Loucy (cell line): ENCODE measurements at regions not wholly inside any gene's neighbourhood (a gene's known extent, or its start where the extent isn't known, plus 50 kb on each side); places are given as distances from the start of the nearest gene placed in this dataset.
"Not testable (repeated sequence)": the region's sequence is repeated elsewhere in the genome, so short reads cannot be mapped to it uniquely, and the experiment has no call there.

Experiments used
- H2AFZ ChIP-seq: fragments of 200-600 bp; sonication (generic); 2 replicates; pipeline ENCODE4 v1.6.0; 2016; ENCODE audit warnings: antibody characterized with exemption, mild to moderate bottlenecking, low read length, moderate library complexity
- H3F3A ChIP-seq: fragments of 200-600 bp; 2 replicates; pipeline ENCODE4 v1.6.0; 2016; ENCODE audit warnings: antibody characterized with exemption, low read depth, mild to moderate bottlenecking
- H3K27me3 ChIP-seq: fragments of 200-600 bp; sonication (generic); 2 replicates; pipeline ENCODE4 v1.6.1; 2014; ENCODE audit warnings: low read length, mild to moderate bottlenecking; ENCODE audit not compliant: insufficient read depth, poor library complexity, severe bottlenecking
- H3K36me3 ChIP-seq: fragments of 200-600 bp; sonication (generic); 2 replicates; pipeline ENCODE4 v1.6.1; 2016; ENCODE audit warnings: low read length; ENCODE audit not compliant: insufficient read depth
- H3K4me1 ChIP-seq: fragments of 200-600 bp; sonication (generic); 2 replicates; pipeline ENCODE4 v1.5.1; 2014; ENCODE audit warnings: low read length, mild to moderate bottlenecking; ENCODE audit not compliant: insufficient read depth, poor library complexity, severe bottlenecking
- H3K4me2 ChIP-seq: fragments of 200-600 bp; sonication (generic); 2 replicates; pipeline ENCODE4 v1.6.0; 2014; ENCODE audit warnings: antibody characterized with exemption, low read length, low read depth, mild to moderate bottlenecking; ENCODE audit not compliant: poor library complexity, severe bottlenecking
- H3K4me3 ChIP-seq: fragments of 200-600 bp; sonication (generic); 2 replicates; pipeline ENCODE4 v1.5.1; 2014; ENCODE audit warnings: low read length, mild to moderate bottlenecking, mixed read lengths; ENCODE audit not compliant: poor library complexity, severe bottlenecking
- H3K79me2 ChIP-seq: fragments of 200-600 bp; sonication (generic); 2 replicates; pipeline ENCODE4 v1.6.1; 2014; ENCODE audit warnings: low read length; ENCODE audit not compliant: insufficient read depth
- H3K9ac ChIP-seq: fragments of 200-600 bp; sonication (generic); 2 replicates; pipeline ENCODE4 v1.6.0; 2014; ENCODE audit warnings: mild to moderate bottlenecking, low read depth, low read length, moderate library complexity; ENCODE audit not compliant: poor library complexity, severe bottlenecking
- H3K9me2 ChIP-seq: fragments of 200-600 bp; sonication (generic); replicated peaks from 2 replicates; pipeline ENCODE4 v1.6.1; 2016; ENCODE audit warnings: low read depth, low read length, mixed read lengths
- H3K9me3 ChIP-seq: fragments of 200-600 bp; sonication (generic); 2 replicates; pipeline ENCODE4 v1.6.1; 2014; ENCODE audit warnings: mild to moderate bottlenecking, antibody characterized with exemption, low read length, low read depth; ENCODE audit not compliant: insufficient read depth
- H4K20me1 ChIP-seq: fragments of 200-600 bp; sonication (generic); 2 replicates; pipeline ENCODE4 v1.6.0; 2014; ENCODE audit warnings: antibody characterized with exemption, low read length, mild to moderate bottlenecking; ENCODE audit not compliant: insufficient read depth, poor library complexity, severe bottlenecking
- CTCF ChIP-seq: fragments of 200-600 bp; sonication (generic); conservative IDR thresholded peaks from 2 replicates; pipeline ENCODE4 v1.5.1; 2014; ENCODE audit warnings: mild to moderate bottlenecking, antibody characterized with exemption, low read length
- EZH2phosphoT487 ChIP-seq: fragments of 200-600 bp; IDR thresholded peaks from 2 replicates; pipeline ENCODE4 v1.6.1; 2018; ENCODE audit warnings: antibody characterized with exemption, mild to moderate bottlenecking, moderate library complexity, borderline replicate concordance

GRCh38 chr3:94494992-94495391, 432.1 kb downstream of the NSUN3 start:
- Histone ChIP-seq H3K4me3 (no peak overlapping the region), H3F3A (no peaks in the 10 kb centered on the region), H3K9ac (no peak overlapping the region), H3K4me1 (no peaks in the 10 kb centered on the region), H3K4me2 (no peak overlapping the region), H3K36me3 (no peaks in the 10 kb centered on the region), H4K20me1 (no peaks in the 10 kb centered on the region), H3K9me3 (no peaks in the 10 kb centered on the region), H3K79me2 (no peaks in the 10 kb centered on the region), H2AFZ (no peak overlapping the region), H3K9me2 (no peaks in the 10 kb centered on the region), H3K27me3 (no peaks in the 10 kb centered on the region)
- TF ChIP-seq EZH2phosphoT487 (no peak), CTCF (no peak)

GRCh38 chr3:94500146-94500545, 437.3 kb downstream of the NSUN3 start:
- TF ChIP-seq CTCF (no peak), EZH2phosphoT487 (no peak)
- H3K9ac ChIP-seq, result no peak overlapping the region
- H3K36me3 ChIP-seq, result no peaks in the 10 kb centered on the region
- no peak overlapping the region for H3K4me2 ChIP-seq
- H3K4me3 ChIP-seq, result no peak overlapping the region
- no peaks in the 10 kb centered on the region for H3K9me2 ChIP-seq
- no peaks in the 10 kb centered on the region for H3K4me1 ChIP-seq
- no peaks in the 10 kb centered on the region for H3K9me3 ChIP-seq
- H3K79me2 ChIP-seq, result no peaks in the 10 kb centered on the region
- no peak overlapping the region for H2AFZ ChIP-seq
- no peaks in the 10 kb centered on the region for H3F3A ChIP-seq
- H3K27me3 ChIP-seq, result no peaks in the 10 kb centered on the region
- H4K20me1 ChIP-seq, result no peaks in the 10 kb centered on the region

- H2AFZ ChIP-seq, H3K27me3 ChIP-seq, H3K4me3 ChIP-seq, H3K9me2 ChIP-seq, H4K20me1 ChIP-seq, H3K79me2 ChIP-seq, H3F3A ChIP-seq, H3K9me3 ChIP-seq, H3K9ac ChIP-seq, H3K36me3 ChIP-seq, H3K4me1 ChIP-seq, H3K4me2 ChIP-seq: not testable (repeated sequence)
Measured at GRCh38 chr3:94507354-94507753, 444.5 kb downstream of the NSUN3 start.

GRCh38 chr3:94512876-94513275, 450.0 kb downstream of the NSUN3 start:
- H3K27me3 ChIP-seq, result no peaks in the 10 kb centered on the region
- H3F3A ChIP-seq, result no peaks in the 10 kb centered on the region
- 0 out of 2 replicates have a peak, but pooled peaks cover 3% of the 10 kb centered on the region for H3K9me3 ChIP-seq
- H3K36me3 ChIP-seq, result no peaks in the 10 kb centered on the region
- no peak for TF ChIP-seq EZH2phosphoT487
- no peak for TF ChIP-seq CTCF
- no peak overlapping the region for H3K9ac ChIP-seq
- H3K4me1 ChIP-seq, result no peaks in the 10 kb centered on the region
- no peaks in the 10 kb centered on the region for H4K20me1 ChIP-seq
- H3K4me3 ChIP-seq, result no peak overlapping the region
- H3K9me2 ChIP-seq, result no peaks in the 10 kb centered on the region
- H3K79me2 ChIP-seq, result no peaks in the 10 kb centered on the region
- no peak overlapping the region for H2AFZ ChIP-seq
- no peak overlapping the region for H3K4me2 ChIP-seq
